ENCODE measurements at regions not wholly inside any gene's neighbourhood (a gene's known extent, or its start where the extent isn't known, plus 50 kb on each side); places are given as distances from the start of the nearest gene placed in this dataset.

GRCh38 chr7:112889268-112889667 is 99.1 kb upstream of the TMEM168 start:
- H3K27ac ChIP-seq (ENCODE audit: low read depth in 1 of 3, low read length in 2 of 3): no peak overlapping the region
- no peaks in the 10 kb centered on the region for H3K27me3 ChIP-seq (ENCODE audit: control insufficient read depth in 3 of 3, insufficient read depth in 3 of 3, low read length in 3 of 3)
- 86 to 96% (median 90%) methylated on average over 2 of the region's 2 CpGs for WGBS, 3 donors
- no peak overlapping the region for H3K4me3 ChIP-seq (ENCODE audit: low read depth in 1 of 3, low read length in 3 of 3)
- peaks cover 0 to 23% (median 3%) of the 10 kb centered on the region in 3 donors for H3K36me3 ChIP-seq (ENCODE audit: control insufficient read depth in 3 of 3, insufficient read depth in 2 of 3, low read depth in 1 of 3, low read length in 3 of 3)
- no peaks in the 10 kb centered on the region for H3K4me1 ChIP-seq (ENCODE audit: control insufficient read depth in 3 of 3, insufficient read depth in 2 of 3, low read depth in 1 of 3, low read length in 2 of 3)
- DNase-seq (no peak), FAIRE-seq (no peak)
- H3K9me3 ChIP-seq (ENCODE audit: control insufficient read depth in 2 of 2, insufficient read depth in 1 of 2, low read depth in 1 of 2, low read length in 1 of 2): peaks cover 0 to 14% of the 10 kb centered on the region in 2 donors

- Histone ChIP-seq H3K27ac (ENCODE audit: low read depth in 1 of 3, low read length in 2 of 3) (no peak overlapping the region), H3K4me1 (ENCODE audit: control insufficient read depth in 3 of 3, insufficient read depth in 2 of 3, low read depth in 1 of 3, low read length in 2 of 3) (no peaks in the 10 kb centered on the region), H3K4me3 (ENCODE audit: low read depth in 1 of 3, low read length in 3 of 3) (no peak overlapping the region), H3K27me3 (ENCODE audit: control insufficient read depth in 3 of 3, insufficient read depth in 3 of 3, low read length in 3 of 3) (no peaks in the 10 kb centered on the region), H3K9me3 (ENCODE audit: control insufficient read depth in 2 of 2, insufficient read depth in 1 of 2, low read depth in 1 of 2, low read length in 1 of 2) (peaks cover 0 to 14% of the 10 kb centered on the region in 2 donors), H3K36me3 (ENCODE audit: control insufficient read depth in 3 of 3, insufficient read depth in 2 of 3, low read depth in 1 of 3, low read length in 3 of 3) (peaks cover 0 to 19% (median 3%) of the 10 kb centered on the region in 3 donors)
- 94 to 97% (median 96%) methylated on average over 1 of the region's 1 CpG for WGBS, 3 donors
- no peak for DNase-seq
- no peak for FAIRE-seq
Observed at GRCh38 chr7:112888781-112889180, 98.6 kb upstream of the TMEM168 start.

GRCh38 chr7:112887976-112888375 is 97.8 kb upstream of the TMEM168 start:
- Histone ChIP-seq H3K9me3 (ENCODE audit: control insufficient read depth in 2 of 2, insufficient read depth in 1 of 2, low read depth in 1 of 2, low read length in 1 of 2) (peaks cover 0 to 9% of the 10 kb centered on the region in 2 donors), H3K4me3 (ENCODE audit: low read depth in 1 of 3, low read length in 3 of 3) (no peak overlapping the region), H3K27me3 (ENCODE audit: control insufficient read depth in 3 of 3, insufficient read depth in 3 of 3, low read length in 3 of 3) (no peaks in the 10 kb centered on the region), H3K36me3 (ENCODE audit: control insufficient read depth in 3 of 3, insufficient read depth in 2 of 3, low read depth in 1 of 3, low read length in 3 of 3) (peaks cover 0 to 16% (median 1%) of the 10 kb centered on the region in 3 donors), H3K4me1 (ENCODE audit: control insufficient read depth in 3 of 3, insufficient read depth in 2 of 3, low read depth in 1 of 3, low read length in 2 of 3) (no peaks in the 10 kb centered on the region), H3K27ac (ENCODE audit: low read depth in 1 of 3, low read length in 2 of 3) (no peak overlapping the region)
- 89 to 93% (median 91%) methylated on average over 1 of the region's 1 CpG for WGBS, 3 donors
- DNase-seq: no peak
- no peak for FAIRE-seq

GRCh38 chr7:112887337-112887736 is 97.1 kb upstream of the TMEM168 start:
- no peaks in the 10 kb centered on the region for H3K27me3 ChIP-seq (ENCODE audit: control insufficient read depth in 3 of 3, insufficient read depth in 3 of 3, low read length in 3 of 3)
- H3K9me3 ChIP-seq (ENCODE audit: control insufficient read depth in 2 of 2, insufficient read depth in 1 of 2, low read depth in 1 of 2, low read length in 1 of 2): peaks cover 0 to 7% of the 10 kb centered on the region in 2 donors
- DNase-seq: no peak
- H3K4me3 ChIP-seq (ENCODE audit: low read depth in 1 of 3, low read length in 3 of 3): no peak overlapping the region
- peaks cover 0 to 14% (median 1%) of the 10 kb centered on the region in 3 donors for H3K36me3 ChIP-seq (ENCODE audit: control insufficient read depth in 3 of 3, insufficient read depth in 2 of 3, low read depth in 1 of 3, low read length in 3 of 3)
- H3K27ac ChIP-seq (ENCODE audit: low read depth in 1 of 3, low read length in 2 of 3): no peak overlapping the region
- no peak for FAIRE-seq
- WGBS, 3 donors: 88 to 98% (median 97%) methylated on average over 1 of the region's 1 CpG
- no peaks in the 10 kb centered on the region for H3K4me1 ChIP-seq (ENCODE audit: control insufficient read depth in 3 of 3, insufficient read depth in 2 of 3, low read depth in 1 of 3, low read length in 2 of 3)

- no peak for DNase-seq
- WGBS, 3 donors: 94 to 97% (median 95%) methylated on average over 1 of the region's 1 CpG
Observed at GRCh38 chr7:112886208-112886607, 96.0 kb upstream of the TMEM168 start.

GRCh38 chr7:112882991-112883390 is 92.8 kb upstream of the TMEM168 start:
- DNase-seq: no peak
- H3K36me3 ChIP-seq (ENCODE audit: control insufficient read depth in 3 of 3, insufficient read depth in 2 of 3, low read depth in 1 of 3, low read length in 3 of 3): peaks cover 0 to 27% (median 1%) of the 10 kb centered on the region in 3 donors
- peaks cover 0 to 7% of the 10 kb centered on the region in 2 donors for H3K9me3 ChIP-seq (ENCODE audit: control insufficient read depth in 2 of 2, insufficient read depth in 1 of 2, low read depth in 1 of 2, low read length in 1 of 2)
- no peak overlapping the region for H3K4me3 ChIP-seq (ENCODE audit: low read depth in 1 of 3, low read length in 3 of 3)
- no peaks in the 10 kb centered on the region for H3K27me3 ChIP-seq (ENCODE audit: control insufficient read depth in 3 of 3, insufficient read depth in 3 of 3, low read length in 3 of 3)
- H3K27ac ChIP-seq (ENCODE audit: low read depth in 1 of 3, low read length in 2 of 3): no peak overlapping the region
- peaks cover 0 to 3% (median 0%) of the 10 kb centered on the region in 3 donors for H3K4me1 ChIP-seq (ENCODE audit: control insufficient read depth in 3 of 3, insufficient read depth in 2 of 3, low read depth in 1 of 3, low read length in 2 of 3)
- FAIRE-seq: no peak

More at GRCh38 chr7:112886208-112886607, 96.0 kb upstream of the TMEM168 start:
- peaks cover 0 to 25% (median 1%) of the 10 kb centered on the region in 3 donors for H3K36me3 ChIP-seq (ENCODE audit: control insufficient read depth in 3 of 3, insufficient read depth in 2 of 3, low read depth in 1 of 3, low read length in 3 of 3)
- no peaks in the 10 kb centered on the region for H3K4me1 ChIP-seq (ENCODE audit: control insufficient read depth in 3 of 3, insufficient read depth in 2 of 3, low read depth in 1 of 3, low read length in 2 of 3)
- H3K27me3 ChIP-seq (ENCODE audit: control insufficient read depth in 3 of 3, insufficient read depth in 3 of 3, low read length in 3 of 3): no peaks in the 10 kb centered on the region
- H3K9me3 ChIP-seq (ENCODE audit: control insufficient read depth in 2 of 2, insufficient read depth in 1 of 2, low read depth in 1 of 2, low read length in 1 of 2): peaks cover 0 to 7% of the 10 kb centered on the region in 2 donors
- H3K4me3 ChIP-seq (ENCODE audit: low read depth in 1 of 3, low read length in 3 of 3): no peak overlapping the region
- no peak overlapping the region for H3K27ac ChIP-seq (ENCODE audit: low read depth in 1 of 3, low read length in 2 of 3)
- no peak for FAIRE-seq

- H3K4me3 ChIP-seq (ENCODE audit: low read depth in 1 of 3, low read length in 3 of 3): no peak overlapping the region
- H3K27ac ChIP-seq (ENCODE audit: low read depth in 1 of 3, low read length in 2 of 3): no peak overlapping the region
- H3K9me3 ChIP-seq (ENCODE audit: control insufficient read depth in 2 of 2, insufficient read depth in 1 of 2, low read depth in 1 of 2, low read length in 1 of 2): peaks cover 0 to 7% of the 10 kb centered on the region in 2 donors
- peaks cover 0 to 8% (median 0%) of the 10 kb centered on the region in 3 donors for H3K4me1 ChIP-seq (ENCODE audit: control insufficient read depth in 3 of 3, insufficient read depth in 2 of 3, low read depth in 1 of 3, low read length in 2 of 3)
- FAIRE-seq: no peak
- 76 to 86% (median 76%) methylated on average over 3 of the region's 3 CpGs for WGBS, 3 donors
- no peaks in the 10 kb centered on the region for H3K27me3 ChIP-seq (ENCODE audit: control insufficient read depth in 3 of 3, insufficient read depth in 3 of 3, low read length in 3 of 3)
- DNase-seq: no peak
- peaks cover 0 to 29% (median 1%) of the 10 kb centered on the region in 3 donors for H3K36me3 ChIP-seq (ENCODE audit: control insufficient read depth in 3 of 3, insufficient read depth in 2 of 3, low read depth in 1 of 3, low read length in 3 of 3)
Observed at GRCh38 chr7:112882511-112882910, 92.3 kb upstream of the TMEM168 start.

- H3K4me1 ChIP-seq (ENCODE audit: control insufficient read depth in 3 of 3, insufficient read depth in 2 of 3, low read depth in 1 of 3, low read length in 2 of 3): peaks cover 0 to 9% (median 0%) of the 10 kb centered on the region in 3 donors
- peaks cover 0 to 7% of the 10 kb centered on the region in 2 donors for H3K9me3 ChIP-seq (ENCODE audit: control insufficient read depth in 2 of 2, insufficient read depth in 1 of 2, low read depth in 1 of 2, low read length in 1 of 2)
- H3K27ac ChIP-seq (ENCODE audit: low read depth in 1 of 3, low read length in 2 of 3): no peak overlapping the region
- peaks cover 0 to 29% (median 1%) of the 10 kb centered on the region in 3 donors for H3K36me3 ChIP-seq (ENCODE audit: control insufficient read depth in 3 of 3, insufficient read depth in 2 of 3, low read depth in 1 of 3, low read length in 3 of 3)
- DNase-seq (peak in 1 of 2 donors; percentile 2), FAIRE-seq (no peak)
- WGBS, 3 donors: 67 to 94% (median 83%) methylated on average over 4 of the region's 4 CpGs
- H3K27me3 ChIP-seq (ENCODE audit: control insufficient read depth in 3 of 3, insufficient read depth in 3 of 3, low read length in 3 of 3): no peaks in the 10 kb centered on the region
- H3K4me3 ChIP-seq (ENCODE audit: low read depth in 1 of 3, low read length in 3 of 3): no peak overlapping the region
Observed at GRCh38 chr7:112882022-112882421, 91.8 kb upstream of the TMEM168 start.

GRCh38 chr7:112880818-112881418 is 90.7 kb upstream of the TMEM168 start:
- Histone ChIP-seq H3K36me3 (ENCODE audit: control insufficient read depth in 3 of 3, insufficient read depth in 2 of 3, low read depth in 1 of 3, low read length in 3 of 3) (peaks cover 0 to 25% (median under 1%) of the 10 kb centered on the region in 3 donors), H3K4me1 (ENCODE audit: control insufficient read depth in 3 of 3, insufficient read depth in 2 of 3, low read depth in 1 of 3, low read length in 2 of 3) (peaks cover 0 to 12% (median 0%) of the 10 kb centered on the region in 3 donors), H3K9me3 (ENCODE audit: control insufficient read depth in 2 of 2, insufficient read depth in 1 of 2, low read depth in 1 of 2, low read length in 1 of 2) (peaks cover 0 to 7% of the 10 kb centered on the region in 2 donors), H3K27ac (ENCODE audit: low read depth in 1 of 3, low read length in 2 of 3) (no peak overlapping the region), H3K27me3 (ENCODE audit: control insufficient read depth in 3 of 3, insufficient read depth in 3 of 3, low read length in 3 of 3) (no peaks in the 10 kb centered on the region), H3K4me3 (ENCODE audit: low read depth in 1 of 3, low read length in 3 of 3) (no peak overlapping the region)
- 91 to 95% (median 92%) methylated on average over 10 of the region's 10 CpGs for WGBS, 3 donors
- no peak for FAIRE-seq
- DNase-seq: no peak
